Left ventricle myocardium inferior (tissue), 1 donor: ENCODE measurements at regions not wholly inside any gene's neighbourhood (a gene's known extent, or its start where the extent isn't known, plus 50 kb on each side); places are given as distances from the start of the nearest gene placed in this dataset.

Source experiments
- DNase-seq: peaks from one replicate; pipeline ENCODE4 v3.0.0-alpha.2; 2020
- H3K27ac ChIP-seq: fragments of 200-600 bp; replicated peaks from 2 replicates; pipeline ENCODE4 v1.8.0; 2021
- H3K27me3 ChIP-seq: fragments of 200-600 bp; 2 replicates; pipeline ENCODE4 v1.8.0; 2021; ENCODE audit warnings: low read depth
- H3K36me3 ChIP-seq: fragments of 200-600 bp; 2 replicates; pipeline ENCODE4 v1.8.0; 2021
- H3K4me1 ChIP-seq: fragments of 200-600 bp; 2 replicates; pipeline ENCODE4 v1.8.0; 2021
- H3K4me3 ChIP-seq: fragments of 200-600 bp; 2 replicates; pipeline ENCODE4 v1.8.0; 2021; ENCODE audit warnings: mild to moderate bottlenecking, moderate library complexity
- H3K9me3 ChIP-seq: fragments of 200-600 bp; replicated peaks from 2 replicates; pipeline ENCODE4 v1.8.0; 2021
- CTCF ChIP-seq: fragments of 200-600 bp; IDR thresholded peaks from 2 replicates; pipeline ENCODE4 v1.8.0; 2021; ENCODE audit warnings: antibody characterized with exemption, mild to moderate bottlenecking, borderline replicate concordance
- intact Hi-C: fragments of 100-400 bp; cut with micrococcal nuclease; formaldehyde crosslinking; loops from one replicate; pipeline ENCODE4 v1.11.0; 2022
- donor health status: DM: no; HTN: yes; CAD: no; lungs with severe emphysema.

- H3K9me3 ChIP-seq: no peaks in the 10 kb centered on the region
- H3K36me3 ChIP-seq: no peaks in the 10 kb centered on the region
- H3K27me3 ChIP-seq: no peaks in the 10 kb centered on the region
- no peak for TF ChIP-seq CTCF
- intact Hi-C loops: no loop called here
- peaks cover 6% of the 10 kb centered on the region for H3K4me1 ChIP-seq
- H3K4me3 ChIP-seq: no peak overlapping the region
- H3K27ac ChIP-seq: no peak overlapping the region
- no peak for DNase-seq
Observed at GRCh38 chr12:42670719-42671118, 81.2 kb upstream of the PRICKLE1 start.

GRCh38 chr12:42669553-42669952 is 80.0 kb upstream of the PRICKLE1 start:
- intact Hi-C loops: no loop called here

GRCh38 chr12:42666671-42667243 is 77.2 kb upstream of the PRICKLE1 start:
- no peak for TF ChIP-seq CTCF
- H3K36me3 ChIP-seq: no peaks in the 10 kb centered on the region
- no peak overlapping the region for H3K27ac ChIP-seq
- H3K27me3 ChIP-seq: no peaks in the 10 kb centered on the region
- peaks cover 6% of the 10 kb centered on the region for H3K4me1 ChIP-seq
- H3K4me3 ChIP-seq: no peak overlapping the region
- H3K9me3 ChIP-seq: no peaks in the 10 kb centered on the region
- intact Hi-C loops: no loop called here
- no peak for DNase-seq

More at GRCh38 chr12:42669553-42669952, 80.0 kb upstream of the PRICKLE1 start:
- H3K27ac ChIP-seq: no peak overlapping the region
- H3K4me1 ChIP-seq: peaks cover 6% of the 10 kb centered on the region
- H3K27me3 ChIP-seq: no peaks in the 10 kb centered on the region
- no peaks in the 10 kb centered on the region for H3K9me3 ChIP-seq
- H3K4me3 ChIP-seq: no peak overlapping the region
- no peak for TF ChIP-seq CTCF
- H3K36me3 ChIP-seq: no peaks in the 10 kb centered on the region
- DNase-seq: no peak

- peaks cover 8% of the 10 kb centered on the region for H3K9me3 ChIP-seq
- H3K27me3 ChIP-seq: no peaks in the 10 kb centered on the region
- H3K4me1 ChIP-seq: peaks cover 6% of the 10 kb centered on the region
- H3K27ac ChIP-seq: no peak overlapping the region
- H3K4me3 ChIP-seq: no peak overlapping the region
- TF ChIP-seq CTCF: no peak
- intact Hi-C loops: no loop called here
- no peak for DNase-seq
- no peaks in the 10 kb centered on the region for H3K36me3 ChIP-seq
Observed at GRCh38 chr12:42663621-42664020, 74.1 kb upstream of the PRICKLE1 start.

GRCh38 chr12:42660968-42661937 is 71.7 kb upstream of the PRICKLE1 start:
- Histone ChIP-seq H3K27ac (no peak overlapping the region), H3K36me3 (no peaks in the 10 kb centered on the region), H3K27me3 (no peaks in the 10 kb centered on the region), H3K9me3 (peaks cover 8% of the 10 kb centered on the region), H3K4me1 (peaks cover 6% of the 10 kb centered on the region), H3K4me3 (no peak overlapping the region)
- intact Hi-C loops: no loop called here
- TF ChIP-seq CTCF: no peak
- no peak for DNase-seq
